ENCODE measurements at regions not wholly inside any gene's neighbourhood (a gene's known extent, or its start where the extent isn't known, plus 50 kb on each side); places are given as distances from the start of the nearest gene placed in this dataset.

DNA sequence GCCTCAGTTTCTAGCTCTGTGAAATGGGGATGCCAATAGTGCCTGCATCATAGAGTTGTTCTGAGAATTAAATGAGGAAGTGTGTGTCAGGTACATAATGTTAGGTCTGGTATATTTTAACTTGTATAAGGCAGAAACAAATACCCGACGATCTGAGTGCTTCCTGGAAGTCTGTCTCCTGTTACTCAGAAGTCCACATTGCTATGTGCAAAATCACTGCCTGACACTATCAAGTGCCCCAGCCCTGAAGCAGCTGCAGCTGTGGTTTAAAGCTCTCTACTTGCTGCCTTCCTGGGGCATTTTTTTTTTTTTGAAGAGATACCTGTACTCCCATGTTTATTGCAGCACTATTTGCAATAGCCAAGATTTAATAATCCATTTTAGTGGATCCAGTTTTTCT, 125.3 kb downstream of the SLC4A3 start:
- Histone ChIP-seq H3K27me3 (ENCODE audit: control insufficient read depth in 3 of 3, insufficient read depth in 3 of 3, low read length in 2 of 3) (no peaks in the 10 kb centered on the region), H3K4me3 (no peak overlapping the region), H3K4me1 (ENCODE audit: control insufficient read depth in 5 of 5, insufficient read depth in 5 of 5, low read length in 5 of 5) (no peaks in the 10 kb centered on the region), H3K27ac (ENCODE audit: low read depth in 1 of 2, low read length in 1 of 2) (no peak overlapping the region), H3K9me3 (ENCODE audit: control insufficient read depth in 4 of 4, insufficient read depth in 3 of 4, low read length in 3 of 4) (peaks cover 0 to 8% (median 0%) of the 10 kb centered on the region in 4 donors), H3K36me3 (ENCODE audit: control insufficient read depth in 4 of 4, insufficient read depth in 4 of 4, low read length in 4 of 4) (no peaks in the 10 kb centered on the region), H3K9ac (ENCODE audit: insufficient read depth in 1 of 2, low read length in 2 of 2) (no peak overlapping the region)
- no peak for ATAC-seq (ENCODE audit: insufficient read depth, low FRiP score)
- 40 to 41% methylated on average over 2 of the region's 2 CpGs for WGBS, 2 donors
- no peak for DNase-seq
- TF ChIP-seq, protein P1, sequence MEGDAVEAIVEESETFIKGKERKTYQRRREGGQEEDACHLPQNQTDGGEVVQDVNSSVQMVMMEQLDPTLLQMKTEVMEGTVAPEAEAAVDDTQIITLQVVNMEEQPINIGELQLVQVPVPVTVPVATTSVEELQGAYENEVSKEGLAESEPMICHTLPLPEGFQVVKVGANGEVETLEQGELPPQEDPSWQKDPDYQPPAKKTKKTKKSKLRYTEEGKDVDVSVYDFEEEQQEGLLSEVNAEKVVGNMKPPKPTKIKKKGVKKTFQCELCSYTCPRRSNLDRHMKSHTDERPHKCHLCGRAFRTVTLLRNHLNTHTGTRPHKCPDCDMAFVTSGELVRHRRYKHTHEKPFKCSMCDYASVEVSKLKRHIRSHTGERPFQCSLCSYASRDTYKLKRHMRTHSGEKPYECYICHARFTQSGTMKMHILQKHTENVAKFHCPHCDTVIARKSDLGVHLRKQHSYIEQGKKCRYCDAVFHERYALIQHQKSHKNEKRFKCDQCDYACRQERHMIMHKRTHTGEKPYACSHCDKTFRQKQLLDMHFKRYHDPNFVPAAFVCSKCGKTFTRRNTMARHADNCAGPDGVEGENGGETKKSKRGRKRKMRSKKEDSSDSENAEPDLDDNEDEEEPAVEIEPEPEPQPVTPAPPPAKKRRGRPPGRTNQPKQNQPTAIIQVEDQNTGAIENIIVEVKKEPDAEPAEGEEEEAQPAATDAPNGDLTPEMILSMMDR (IDR thresholded peaks at IDR 0.05; ENCODE audit: control extremely low read depth, extremely low read depth): no peak

DNA sequence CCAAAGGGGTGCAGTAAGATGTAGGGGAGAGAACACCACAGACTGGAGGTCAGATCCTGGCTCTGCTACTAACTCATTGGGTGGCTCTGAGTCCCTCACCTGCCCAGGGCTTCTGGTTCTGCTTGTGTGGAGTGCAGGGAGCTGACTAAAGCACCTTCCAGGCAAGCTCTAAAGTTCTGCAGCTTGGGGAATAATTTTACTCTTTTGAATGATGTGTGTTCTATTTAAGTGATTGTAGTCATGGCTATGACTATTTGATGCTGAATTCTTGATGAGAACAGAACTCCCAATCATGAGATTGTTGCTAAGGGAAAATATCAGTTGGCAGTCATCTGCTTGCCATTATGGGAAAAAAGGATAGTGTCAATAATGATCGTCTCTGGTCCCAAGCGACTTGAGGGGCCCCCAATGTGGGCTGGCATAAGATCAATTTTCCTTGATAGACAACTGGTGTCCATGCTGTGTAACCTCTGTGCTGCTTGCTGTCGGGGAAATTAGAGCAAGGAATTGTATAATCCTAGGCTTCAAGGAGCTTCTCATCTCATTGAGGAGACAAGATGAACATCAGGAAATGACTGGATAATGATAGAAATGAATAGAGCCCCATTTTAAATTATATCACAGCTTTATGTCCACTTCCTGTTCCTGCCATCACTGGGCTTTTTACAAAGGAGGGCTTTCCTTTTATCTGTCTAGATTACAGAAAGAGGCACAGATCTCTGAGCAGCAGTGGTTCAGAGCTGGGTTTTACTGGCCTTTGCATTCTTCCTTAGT, 131.7 kb downstream of the SLC4A3 start:
- DNase-seq: no peak
- no peak overlapping the region for H3K9ac ChIP-seq (ENCODE audit: insufficient read depth in 1 of 2, low read length in 2 of 2)
- peaks cover 0 to 3% (median 0%) of the 10 kb centered on the region in 5 donors for H3K4me1 ChIP-seq (ENCODE audit: control insufficient read depth in 5 of 5, insufficient read depth in 5 of 5, low read length in 5 of 5)
- peaks cover 0 to 13% (median 0%) of the 10 kb centered on the region in 4 donors for H3K9me3 ChIP-seq (ENCODE audit: control insufficient read depth in 4 of 4, insufficient read depth in 3 of 4, low read length in 3 of 4)
- H3K36me3 ChIP-seq (ENCODE audit: control insufficient read depth in 4 of 4, insufficient read depth in 4 of 4, low read length in 4 of 4): no peaks in the 10 kb centered on the region
- no peak overlapping the region for H3K4me3 ChIP-seq
- WGBS, 2 donors: 69 to 85% methylated on average over 3 of the region's 3 CpGs
- TF ChIP-seq, protein P1 (IDR thresholded peaks at IDR 0.05; ENCODE audit: control extremely low read depth, extremely low read depth): no peak
- no peak for ATAC-seq (ENCODE audit: insufficient read depth, low FRiP score)
- no peak overlapping the region for H3K27ac ChIP-seq (ENCODE audit: low read depth in 1 of 2, low read length in 1 of 2)
- H3K27me3 ChIP-seq (ENCODE audit: control insufficient read depth in 3 of 3, insufficient read depth in 3 of 3, low read length in 2 of 3): no peaks in the 10 kb centered on the region

DNA sequence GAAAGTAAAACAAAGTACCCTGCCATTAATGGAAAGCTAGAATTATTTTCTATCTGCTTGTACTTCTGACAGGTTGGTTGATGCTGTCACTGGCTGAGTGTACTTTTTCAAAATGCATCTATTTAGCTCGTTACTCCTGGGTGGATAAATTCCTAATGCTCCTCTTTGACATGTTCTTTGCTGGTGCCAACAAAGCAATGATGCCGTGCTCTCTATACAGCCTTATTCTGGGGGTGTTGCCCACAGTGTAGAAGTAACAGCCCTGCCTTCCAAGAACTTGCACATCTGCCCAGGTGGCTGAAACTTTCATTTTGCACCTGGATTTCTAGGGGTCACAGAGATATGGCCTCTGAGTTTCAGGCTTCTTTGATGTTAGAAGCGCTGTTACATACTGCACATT, 132.4 kb downstream of the SLC4A3 start:
- Histone ChIP-seq H3K27me3 (ENCODE audit: control insufficient read depth in 3 of 3, insufficient read depth in 3 of 3, low read length in 2 of 3) (no peaks in the 10 kb centered on the region), H3K4me1 (ENCODE audit: control insufficient read depth in 5 of 5, insufficient read depth in 5 of 5, low read length in 5 of 5) (peaks cover 0 to 3% (median 0%) of the 10 kb centered on the region in 5 donors), H3K4me3 (no peak overlapping the region), H3K9ac (ENCODE audit: insufficient read depth in 1 of 2, low read length in 2 of 2) (no peak overlapping the region), H3K36me3 (ENCODE audit: control insufficient read depth in 4 of 4, insufficient read depth in 4 of 4, low read length in 4 of 4) (no peaks in the 10 kb centered on the region), H3K9me3 (ENCODE audit: control insufficient read depth in 4 of 4, insufficient read depth in 3 of 4, low read length in 3 of 4) (peaks cover 0 to 11% (median 0%) of the 10 kb centered on the region in 4 donors), H3K27ac (ENCODE audit: low read depth in 1 of 2, low read length in 1 of 2) (no peak overlapping the region)
- no peak for DNase-seq
- ATAC-seq (ENCODE audit: insufficient read depth, low FRiP score): no peak
- WGBS, 2 donors: 76 to 87% methylated on average over 3 of the region's 3 CpGs
- TF ChIP-seq, protein P1 (IDR thresholded peaks at IDR 0.05; ENCODE audit: control extremely low read depth, extremely low read depth): no peak

All from lung (tissue), 11 donors.